ENCODE measurements at regions not wholly inside any gene's neighbourhood (a gene's known extent, or its start where the extent isn't known, plus 50 kb on each side); places are given as distances from the start of the nearest gene placed in this dataset.
A peak's percentile ranks its signal among the peaks of the same experiment; 100 is the strongest.

- no peak for FAIRE-seq
- Histone ChIP-seq H2AFZ (ENCODE audit: control insufficient read depth, low read length) (peak overlapping the region; percentile 38), H3K79me2 (ENCODE audit: control insufficient read depth, insufficient read depth, low read length) (no peaks in the 10 kb centered on the region)
Observed at GRCh38 chr14:58722441-58722840, 84.7 kb downstream of the DACT1 start.

GRCh38 chr14:58724206-58724605, 86.4 kb downstream of the DACT1 start:
- no peaks in the 10 kb centered on the region for H3K79me2 ChIP-seq (ENCODE audit: control insufficient read depth, insufficient read depth, low read length)
- no peaks in the 10 kb centered on the region for H4K20me1 ChIP-seq (ENCODE audit: control insufficient read depth, extremely low read depth, insufficient read depth, low read length)
- H3K27me3 ChIP-seq (ENCODE audit: control insufficient read depth, extremely low read depth, insufficient read depth, low read length), result no peaks in the 10 kb centered on the region
- no peaks in the 10 kb centered on the region for H3K4me1 ChIP-seq (ENCODE audit: control insufficient read depth, extremely low read depth, insufficient read depth, low read length)
- H3K9me3 ChIP-seq (ENCODE audit: control insufficient read depth, low read depth, low read length), result no peaks in the 10 kb centered on the region
- dilution Hi-C loops (cut with MboI; ENCODE audit: extremely low pct_ligation_motif_present, low sequenced_read_pairs), result no loop called here
- DNase-seq (ENCODE audit: low read depth, low spot score), result no peak
- H3K36me3 ChIP-seq (ENCODE audit: control insufficient read depth in 2 of 2, extremely low read depth in 1 of 2, insufficient read depth in 2 of 2, low read length in 2 of 2), result no peaks in the 10 kb centered on the region
- no peak overlapping the region for H3K4me3 ChIP-seq (ENCODE audit: control insufficient read depth in 2 of 3, extremely low read depth in 1 of 3, insufficient read depth in 2 of 3, low read depth in 1 of 3, low read length in 3 of 3)
- TF ChIP-seq EZH2 (IDR thresholded peaks at IDR 0.05; ENCODE audit: low read length) (no peak), CTCF (optimal IDR thresholded peaks at IDR 0.05 in 1 of 3, IDR thresholded peaks at IDR 0.05 in 1 of 3, conservative IDR thresholded peaks at IDR 0.05 in 1 of 3; ENCODE audit: extremely low read depth in 1 of 3, insufficient read depth in 2 of 3, low read length in 3 of 3) (no peak)
- H3K27ac ChIP-seq (ENCODE audit: control insufficient read depth, insufficient read depth, low read length), result no peak overlapping the region
- H3K9ac ChIP-seq (ENCODE audit: control insufficient read depth, extremely low read depth, insufficient read depth, low read length), result no peak overlapping the region
- no peak for FAIRE-seq
- H3K4me2 ChIP-seq (ENCODE audit: control insufficient read depth, extremely low read depth, insufficient read depth, low read depth, low read length), result no peak overlapping the region
- no peaks in the 10 kb centered on the region for H3K9me1 ChIP-seq (ENCODE audit: control insufficient read depth, extremely low read depth, insufficient read depth, low read length)
- H2AFZ ChIP-seq (ENCODE audit: control insufficient read depth, low read length), result no peak overlapping the region

More at GRCh38 chr14:58722441-58722840, 84.7 kb downstream of the DACT1 start:
- dilution Hi-C loops (cut with MboI; ENCODE audit: extremely low pct_ligation_motif_present, low sequenced_read_pairs), result no loop called here
- Histone ChIP-seq H3K4me3 (ENCODE audit: control insufficient read depth in 2 of 3, extremely low read depth in 1 of 3, insufficient read depth in 2 of 3, low read depth in 1 of 3, low read length in 3 of 3) (no peak overlapping the region), H3K4me1 (ENCODE audit: control insufficient read depth, extremely low read depth, insufficient read depth, low read length) (no peaks in the 10 kb centered on the region), H4K20me1 (ENCODE audit: control insufficient read depth, extremely low read depth, insufficient read depth, low read length) (no peaks in the 10 kb centered on the region), H3K36me3 (ENCODE audit: control insufficient read depth in 2 of 2, extremely low read depth in 1 of 2, insufficient read depth in 2 of 2, low read length in 2 of 2) (no peaks in the 10 kb centered on the region), H3K27me3 (ENCODE audit: control insufficient read depth, extremely low read depth, insufficient read depth, low read length) (no peaks in the 10 kb centered on the region), H3K9me1 (ENCODE audit: control insufficient read depth, extremely low read depth, insufficient read depth, low read length) (no peaks in the 10 kb centered on the region), H3K4me2 (ENCODE audit: control insufficient read depth, extremely low read depth, insufficient read depth, low read depth, low read length) (no peak overlapping the region), H3K27ac (ENCODE audit: control insufficient read depth, insufficient read depth, low read length) (no peak overlapping the region), H3K9me3 (ENCODE audit: control insufficient read depth, low read depth, low read length) (no peaks in the 10 kb centered on the region), H3K9ac (ENCODE audit: control insufficient read depth, extremely low read depth, insufficient read depth, low read length) (no peak overlapping the region)
- no peak for TF ChIP-seq CTCF (optimal IDR thresholded peaks at IDR 0.05 in 1 of 3, IDR thresholded peaks at IDR 0.05 in 1 of 3, conservative IDR thresholded peaks at IDR 0.05 in 1 of 3; ENCODE audit: extremely low read depth in 1 of 3, insufficient read depth in 2 of 3, low read length in 3 of 3)
- DNase-seq (ENCODE audit: low read depth, low spot score), result no peak

Data from keratinocyte (primary cell).